ENCODE measurements at regions not wholly inside any gene's neighbourhood (a gene's known extent, or its start where the extent isn't known, plus 50 kb on each side); places are given as distances from the start of the nearest gene placed in this dataset.

GRCh38 chr5:17907094-17907493 is 272.8 kb downstream of the TAF11L14 start:
- H3K4me1 ChIP-seq: no peaks in the 10 kb centered on the region
- H3K36me3 ChIP-seq: no peaks in the 10 kb centered on the region
- H3K4me3 ChIP-seq: no peak overlapping the region
- TF ChIP-seq CTCF (IDR thresholded peaks at IDR 0.05) (no peak), POLR2A (IDR thresholded peaks at IDR 0.05) (no peak)
- no peak overlapping the region for H3K27ac ChIP-seq
- peaks cover 0 to 6% (median 0%) of the 10 kb centered on the region in 4 donors for H3K9me3 ChIP-seq
- H3K27me3 ChIP-seq: no peaks in the 10 kb centered on the region
- no peak for DNase-seq

- TF ChIP-seq POLR2A (IDR thresholded peaks at IDR 0.05): no peak
- TF ChIP-seq CTCF (IDR thresholded peaks at IDR 0.05): no peak
- H3K36me3 ChIP-seq: no peaks in the 10 kb centered on the region
- H3K27ac ChIP-seq: no peak overlapping the region
- H3K4me1 ChIP-seq: no peaks in the 10 kb centered on the region
- H3K4me3 ChIP-seq: no peak overlapping the region
- DNase-seq: no peak
- H3K9me3 ChIP-seq: peaks cover 0 to 3% (median 0%) of the 10 kb centered on the region in 4 donors
- no peaks in the 10 kb centered on the region for H3K27me3 ChIP-seq
These were observed 276.1 kb downstream of the TAF11L14 start for GRCh38 chr5:17910318-17910717.

DNA sequence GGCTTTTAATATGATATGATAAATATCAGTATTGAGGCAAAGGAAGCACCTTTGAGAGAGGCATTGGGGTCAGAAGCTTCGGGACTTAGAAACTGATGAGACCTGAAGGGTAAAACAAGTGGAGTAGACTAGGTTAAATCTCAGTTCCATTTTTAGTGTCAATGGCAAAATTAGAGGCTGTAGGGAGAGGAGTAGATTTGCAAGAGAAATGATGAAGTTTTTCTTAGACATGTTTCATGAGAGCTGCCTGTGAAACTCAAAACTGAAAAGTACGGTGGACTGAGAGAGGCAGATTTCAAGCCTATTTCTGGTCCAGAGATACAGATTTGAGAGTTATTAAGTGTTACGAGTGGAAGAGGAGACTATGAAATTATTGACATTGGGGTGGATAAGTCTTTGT is 278.5 kb downstream of the TAF11L14 start:
- no peaks in the 10 kb centered on the region for H3K36me3 ChIP-seq
- no peak for DNase-seq
- no peak overlapping the region for H3K27ac ChIP-seq
- peaks cover 0 to 3% (median 0%) of the 10 kb centered on the region in 4 donors for H3K9me3 ChIP-seq
- H3K27me3 ChIP-seq: no peaks in the 10 kb centered on the region
- no peaks in the 10 kb centered on the region for H3K4me1 ChIP-seq
- H3K4me3 ChIP-seq: no peak overlapping the region
- TF ChIP-seq CTCF (IDR thresholded peaks at IDR 0.05) (no peak), POLR2A (IDR thresholded peaks at IDR 0.05) (no peak)

DNA sequence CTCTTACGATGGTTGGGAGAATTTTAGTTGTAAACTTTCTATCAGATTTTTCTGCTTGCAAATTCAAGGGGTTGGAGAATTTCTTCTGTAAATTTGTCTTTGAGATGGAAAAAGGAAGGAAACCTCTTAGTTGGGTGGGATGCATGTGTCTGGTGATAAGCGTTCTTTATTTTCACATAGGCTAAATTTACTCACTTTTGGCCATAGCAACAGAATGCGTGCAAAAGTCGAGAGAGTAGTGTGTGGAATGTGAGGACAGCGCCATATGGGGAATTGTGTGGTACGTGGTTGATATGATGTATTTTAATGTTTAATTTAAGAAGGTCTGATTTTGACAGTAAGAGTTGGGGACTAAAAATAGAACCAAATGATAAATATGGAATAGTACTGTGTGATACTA is 282.2 kb downstream of the TAF11L14 start:
- TF ChIP-seq POLR2A (IDR thresholded peaks at IDR 0.05) (no peak), CTCF (IDR thresholded peaks at IDR 0.05) (no peak)
- H3K4me3 ChIP-seq: no peak overlapping the region

GRCh38 chr5:17917465-17917864 is 283.2 kb downstream of the TAF11L14 start:
- TF ChIP-seq CTCF (IDR thresholded peaks at IDR 0.05) (no peak), POLR2A (IDR thresholded peaks at IDR 0.05) (no peak)

More for the DNA sequence above, 282.2 kb downstream of the TAF11L14 start:
- Histone ChIP-seq H3K4me1 (no peaks in the 10 kb centered on the region), H3K27me3 (no peaks in the 10 kb centered on the region), H3K36me3 (no peaks in the 10 kb centered on the region), H3K9me3 (no peaks in the 10 kb centered on the region), H3K27ac (no peak overlapping the region)
- DNase-seq: no peak

More at GRCh38 chr5:17917465-17917864, 283.2 kb downstream of the TAF11L14 start:
- DNase-seq: no peak
- no peaks in the 10 kb centered on the region for H3K4me1 ChIP-seq
- no peak overlapping the region for H3K27ac ChIP-seq
- no peaks in the 10 kb centered on the region for H3K27me3 ChIP-seq
- H3K4me3 ChIP-seq: no peak overlapping the region
- no peaks in the 10 kb centered on the region for H3K36me3 ChIP-seq
- no peaks in the 10 kb centered on the region for H3K9me3 ChIP-seq

Data from Peyer's patch (tissue), 4 donors.